ENCODE measurements at regions not wholly inside any gene's neighbourhood (a gene's known extent, or its start where the extent isn't known, plus 50 kb on each side); places are given as distances from the start of the nearest gene placed in this dataset.
A peak's percentile ranks its signal among the peaks of the same experiment; 100 is the strongest.

DNA sequence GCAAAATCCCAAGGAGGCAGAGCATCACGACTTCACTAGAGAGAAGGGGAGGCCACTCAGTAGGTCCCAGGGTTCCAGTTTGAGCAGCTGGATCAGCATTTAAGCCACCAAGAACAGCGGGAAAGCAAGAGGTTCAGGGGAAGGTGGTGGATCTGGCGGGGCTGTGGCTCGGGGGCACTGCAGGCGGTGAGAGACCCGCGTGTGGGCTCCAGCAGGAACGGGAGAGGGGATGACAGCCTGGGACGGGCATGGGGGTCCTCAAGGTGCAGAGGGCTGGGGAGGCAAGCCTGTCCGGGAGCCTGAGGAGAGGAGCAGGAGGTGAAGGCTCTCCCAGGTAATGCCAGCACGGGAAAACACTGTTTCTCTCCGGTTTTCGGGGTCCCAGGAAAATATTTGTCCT lies 123.6 kb downstream of the IRX2 start:
- Histone ChIP-seq H3K27me3 (no peaks in the 10 kb centered on the region), H3K9me3 (no peaks in the 10 kb centered on the region), H3K36me3 (no peaks in the 10 kb centered on the region), H3K4me3 (no peak overlapping the region), H3K27ac (no peak overlapping the region), H3K4me1 (no peaks in the 10 kb centered on the region)
- DNase-seq (ENCODE audit: low spot score): no peak
- TF ChIP-seq CTCF (IDR thresholded peaks at IDR 0.05): no peak

DNA sequence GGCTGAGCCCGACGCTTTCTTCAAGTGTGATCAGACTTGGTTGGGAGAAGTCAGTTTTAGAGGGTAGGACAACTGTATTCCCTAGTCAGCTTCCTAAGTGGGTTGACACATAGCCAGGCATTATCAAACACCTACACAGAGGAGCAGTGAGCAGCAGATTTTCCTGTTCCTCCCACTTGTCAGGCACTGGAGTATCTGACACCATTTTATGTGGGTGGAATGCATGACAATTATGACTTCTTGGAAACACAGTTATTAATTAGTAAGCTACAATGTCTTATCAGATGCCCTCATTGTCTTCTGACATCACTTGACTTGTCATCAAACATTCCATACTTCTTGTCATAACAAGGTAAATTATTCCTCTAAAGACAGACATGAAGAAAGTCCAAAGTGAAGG lies 124.9 kb downstream of the IRX2 start:
- Histone ChIP-seq H3K36me3 (no peaks in the 10 kb centered on the region), H3K4me1 (no peaks in the 10 kb centered on the region)
- no peak for TF ChIP-seq CTCF (IDR thresholded peaks at IDR 0.05)

GRCh38 chr5:2622866-2623265 lies 128.6 kb downstream of the IRX2 start:
- Histone ChIP-seq H3K4me3 (no peak overlapping the region), H3K9me3 (no peaks in the 10 kb centered on the region), H3K4me1 (no peaks in the 10 kb centered on the region), H3K27me3 (no peaks in the 10 kb centered on the region), H3K27ac (no peak overlapping the region), H3K36me3 (no peaks in the 10 kb centered on the region)
- no peak for TF ChIP-seq CTCF (IDR thresholded peaks at IDR 0.05)
- no peak for DNase-seq (ENCODE audit: low spot score)

More for the DNA sequence above, 124.9 kb downstream of the IRX2 start:
- H3K27me3 ChIP-seq: no peaks in the 10 kb centered on the region
- H3K9me3 ChIP-seq: no peaks in the 10 kb centered on the region
- H3K4me3 ChIP-seq: no peak overlapping the region
- DNase-seq (ENCODE audit: low spot score): no peak
- no peak overlapping the region for H3K27ac ChIP-seq

DNA sequence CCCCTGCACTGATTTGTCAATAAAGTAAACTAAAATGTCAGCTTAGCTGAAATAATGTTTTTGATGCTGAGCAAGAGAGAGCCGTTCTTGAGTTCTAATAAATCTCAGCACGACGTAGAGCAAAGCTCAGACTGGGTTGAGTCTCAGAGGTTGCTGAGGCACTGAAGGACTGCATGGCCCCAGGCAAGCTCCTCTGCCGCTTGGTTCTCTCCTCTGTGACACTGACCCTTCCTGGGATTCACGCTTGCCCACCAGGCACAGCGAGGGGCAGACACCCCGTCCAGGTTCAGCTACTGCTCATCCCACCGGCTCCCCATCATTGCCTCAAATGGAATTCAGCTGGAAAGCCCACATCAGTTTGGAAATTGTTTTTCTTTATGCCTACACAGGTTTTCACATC lies 129.8 kb downstream of the IRX2 start:
- no peaks in the 10 kb centered on the region for H3K27me3 ChIP-seq
- no peak for TF ChIP-seq CTCF (IDR thresholded peaks at IDR 0.05)
- no peak for DNase-seq (ENCODE audit: low spot score)

DNA sequence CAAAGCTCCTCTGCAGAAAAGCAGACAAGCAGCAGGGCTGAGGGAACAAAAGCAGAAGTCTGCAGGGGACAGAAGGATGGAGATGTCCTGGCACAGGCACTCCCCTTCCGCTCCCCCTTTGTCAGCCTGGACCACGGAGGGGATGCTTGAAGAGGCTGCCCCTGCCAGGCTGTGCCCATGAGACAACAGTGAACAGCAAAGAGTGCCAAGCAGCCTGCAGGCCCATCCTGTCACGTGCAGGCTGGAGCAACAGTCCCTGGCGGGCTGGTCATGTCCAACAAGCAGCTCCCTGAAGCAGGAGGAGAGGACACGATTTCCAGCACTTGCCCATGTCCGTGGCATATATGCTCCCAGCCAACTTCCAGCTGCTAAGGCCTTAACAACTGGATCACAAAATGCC lies 132.3 kb downstream of the IRX2 start:
- H3K9me3 ChIP-seq: peaks cover 0 to 8% of the 10 kb centered on the region in 2 donors
- TF ChIP-seq CTCF (IDR thresholded peaks at IDR 0.05): no peak
- no peak overlapping the region for H3K27ac ChIP-seq
- no peak for DNase-seq (ENCODE audit: low spot score)
- H3K36me3 ChIP-seq: no peaks in the 10 kb centered on the region
- no peaks in the 10 kb centered on the region for H3K4me1 ChIP-seq
- H3K27me3 ChIP-seq: no peaks in the 10 kb centered on the region
- no peak overlapping the region for H3K4me3 ChIP-seq

More for the DNA sequence above, 129.8 kb downstream of the IRX2 start:
- H3K36me3 ChIP-seq: no peaks in the 10 kb centered on the region
- no peaks in the 10 kb centered on the region for H3K4me1 ChIP-seq
- H3K27ac ChIP-seq: no peak overlapping the region
- no peak overlapping the region for H3K4me3 ChIP-seq
- H3K9me3 ChIP-seq: no peaks in the 10 kb centered on the region

GRCh38 chr5:2617461-2617860 lies 134.0 kb downstream of the IRX2 start:
- TF ChIP-seq CTCF (IDR thresholded peaks at IDR 0.05): no peak
- peak; percentile 16 for DNase-seq (ENCODE audit: low spot score)
- Histone ChIP-seq H3K27me3 (no peaks in the 10 kb centered on the region), H3K4me3 (no peak overlapping the region), H3K27ac (no peak overlapping the region), H3K4me1 (no peaks in the 10 kb centered on the region), H3K36me3 (no peaks in the 10 kb centered on the region), H3K9me3 (peaks cover 0 to 8% of the 10 kb centered on the region in 2 donors)
